Colonic mucosa (tissue), 4 donors: ENCODE measurements at regions not wholly inside any gene's neighbourhood (a gene's known extent, or its start where the extent isn't known, plus 50 kb on each side); places are given as distances from the start of the nearest gene placed in this dataset.

Experiments
- DNase-seq: peaks from one replicate; pipeline ENCODE4 v3.0.0-alpha.2; 2020
- H3K27ac ChIP-seq: fragments of 200-600 bp; one replicate; pipeline ENCODE4 v1.8.0; 2021
- H3K27me3 ChIP-seq: fragments of 200-600 bp; one replicate; pipeline ENCODE4 v1.8.0; 2021
- H3K36me3 ChIP-seq: fragments of 200-600 bp; one replicate; pipeline ENCODE4 v1.8.0; 2021
- H3K4me1 ChIP-seq: fragments of 200-600 bp; one replicate; pipeline ENCODE4 v1.8.0; 2021; ENCODE audit warnings: mild to moderate bottlenecking
- H3K4me3 ChIP-seq: fragments of 200-600 bp; one replicate; pipeline ENCODE4 v1.8.0; 2021
- H3K9ac ChIP-seq, 2 donors: one replicate each; pipeline ENCODE4 v1.7.0; 2013; ENCODE audit warnings: control low read depth in 2 of 2, low read depth in 2 of 2, low read length in 2 of 2
- H3K9me3 ChIP-seq: fragments of 200-600 bp; one replicate; pipeline ENCODE4 v1.8.0; 2021
- CTCF ChIP-seq: fragments of 200-600 bp; IDR thresholded peaks from one replicate; pipeline ENCODE4 v1.8.0; 2022; ENCODE audit warnings: antibody characterized with exemption, mild to moderate bottlenecking
- intact Hi-C: fragments of 100-400 bp; cut with DNase I; formaldehyde crosslinking; loops from one replicate; pipeline ENCODE4 v1.14.1; 2022
- donor health status: healthy.
- donor health status: DM: no; HTN: no; CAD: no.
- donor health status: DM: no; HTN: no; CAD: no.

- Histone ChIP-seq H3K4me1 (no peaks in the 10 kb centered on the region), H3K36me3 (no peaks in the 10 kb centered on the region), H3K9ac (no peak overlapping the region), H3K27ac (no peak overlapping the region), H3K4me3 (no peak overlapping the region), H3K9me3 (no peaks in the 10 kb centered on the region), H3K27me3 (no peaks in the 10 kb centered on the region)
- no peak for TF ChIP-seq CTCF
- intact Hi-C loops: no loop called here
- no peak for DNase-seq
These were observed 585.4 kb downstream of the AACS start for GRCh38 chr12:125650587-125650986.

- H3K27me3 ChIP-seq: no peaks in the 10 kb centered on the region
- no peak overlapping the region for H3K9ac ChIP-seq
- H3K4me3 ChIP-seq: no peak overlapping the region
- no peaks in the 10 kb centered on the region for H3K9me3 ChIP-seq
- no peak for DNase-seq
- intact Hi-C loops: no loop called here
- H3K4me1 ChIP-seq: no peaks in the 10 kb centered on the region
- H3K27ac ChIP-seq: no peak overlapping the region
- no peak for TF ChIP-seq CTCF
- H3K36me3 ChIP-seq: no peaks in the 10 kb centered on the region
These were observed 586.4 kb downstream of the AACS start for GRCh38 chr12:125651625-125652024.

GRCh38 chr12:125652681-125653080 lies 587.4 kb downstream of the AACS start:
- intact Hi-C loops: no loop called here
- Histone ChIP-seq H3K4me1 (no peaks in the 10 kb centered on the region), H3K27ac (no peak overlapping the region), H3K4me3 (no peak overlapping the region), H3K27me3 (no peaks in the 10 kb centered on the region), H3K9ac (no peak overlapping the region), H3K9me3 (no peaks in the 10 kb centered on the region), H3K36me3 (no peaks in the 10 kb centered on the region)
- no peak for TF ChIP-seq CTCF
- no peak for DNase-seq

DNA sequence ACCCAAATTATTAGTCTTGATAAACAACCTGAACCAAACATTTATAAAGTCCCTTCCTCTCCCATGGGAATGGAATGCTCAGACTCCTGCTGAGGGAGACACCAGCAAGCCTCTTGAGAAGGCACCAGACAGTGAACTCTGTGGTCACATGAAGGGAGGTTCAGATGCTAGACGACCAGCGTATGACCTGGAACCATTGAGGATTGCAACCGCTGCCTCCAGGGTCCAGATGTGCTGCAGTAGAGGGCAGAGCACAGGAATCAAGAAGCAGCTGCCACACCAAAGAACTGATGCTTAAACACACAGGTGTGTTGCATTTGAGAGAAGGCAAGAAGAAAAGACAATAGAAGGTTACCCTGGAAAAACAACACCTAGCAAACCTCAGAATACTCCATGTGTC lies 592.4 kb downstream of the AACS start:
- Histone ChIP-seq H3K9ac (no peak overlapping the region), H3K9me3 (no peaks in the 10 kb centered on the region), H3K27ac (no peak overlapping the region), H3K4me1 (no peaks in the 10 kb centered on the region), H3K36me3 (no peaks in the 10 kb centered on the region), H3K4me3 (no peak overlapping the region), H3K27me3 (no peaks in the 10 kb centered on the region)
- DNase-seq: no peak
- intact Hi-C loops: no loop called here
- no peak for TF ChIP-seq CTCF

- H3K4me1 ChIP-seq: no peaks in the 10 kb centered on the region
- no peaks in the 10 kb centered on the region for H3K27me3 ChIP-seq
- H3K36me3 ChIP-seq: no peaks in the 10 kb centered on the region
- no peaks in the 10 kb centered on the region for H3K9me3 ChIP-seq
- no peak overlapping the region for H3K4me3 ChIP-seq
- intact Hi-C loops: no loop called here
- no peak overlapping the region for H3K9ac ChIP-seq
- no peak overlapping the region for H3K27ac ChIP-seq
- no peak for DNase-seq
- TF ChIP-seq CTCF: no peak
These were observed 609.5 kb downstream of the AACS start for GRCh38 chr12:125674554-125675338.
